ENCODE measurements at regions not wholly inside any gene's neighbourhood (a gene's known extent, or its start where the extent isn't known, plus 50 kb on each side); places are given as distances from the start of the nearest gene placed in this dataset.

DNA sequence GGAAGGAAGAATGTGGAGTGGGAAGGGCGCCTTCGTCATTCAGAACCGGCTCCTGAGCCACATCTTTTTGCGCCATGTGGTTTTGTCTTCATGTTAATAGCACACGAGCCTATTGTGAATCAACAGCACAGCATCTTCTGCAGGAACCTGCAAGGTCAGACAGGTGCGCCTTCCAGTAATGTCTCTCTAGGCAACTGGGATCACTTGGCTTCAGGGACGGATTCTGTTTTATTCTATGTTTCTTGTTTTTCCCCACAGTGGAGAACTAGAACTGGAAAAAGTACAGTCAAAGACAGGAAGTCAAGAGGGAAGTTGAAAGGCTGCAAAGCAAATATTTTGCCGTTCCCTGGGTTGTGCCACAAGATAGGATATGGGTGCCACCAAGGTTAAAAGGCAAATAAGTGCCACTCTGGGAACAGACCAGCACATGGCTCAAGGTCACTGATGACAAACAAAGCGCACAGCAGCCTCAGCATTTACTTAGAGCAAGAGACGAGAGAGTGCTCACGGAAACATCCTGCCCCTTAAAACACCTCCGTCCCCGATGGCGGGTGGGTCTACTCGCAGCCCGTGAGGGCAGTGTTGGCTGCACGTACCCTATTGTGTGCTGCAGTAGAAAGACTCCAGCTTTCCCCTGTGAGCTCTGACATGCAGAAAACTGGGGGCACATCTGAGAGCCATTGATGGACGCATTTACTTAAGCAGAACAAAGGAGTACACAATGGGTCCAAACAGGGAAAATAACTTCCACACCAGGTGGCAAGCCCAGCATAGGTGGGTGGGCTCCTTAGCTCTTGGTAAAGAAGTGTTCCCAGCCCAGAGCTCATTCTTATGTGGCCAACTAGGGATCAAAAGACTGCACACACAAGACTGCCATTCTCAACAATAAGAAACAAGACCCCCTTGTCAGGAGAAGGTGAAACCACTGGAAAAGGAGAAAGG, 107.2 kb upstream of the PARD3B start:
- no peak for TF ChIP-seq ZNF550 (CRISPR knock-in tag; IDR thresholded peaks at IDR 0.05; ENCODE audit: borderline replicate concordance)
- TF ChIP-seq, protein P1, sequence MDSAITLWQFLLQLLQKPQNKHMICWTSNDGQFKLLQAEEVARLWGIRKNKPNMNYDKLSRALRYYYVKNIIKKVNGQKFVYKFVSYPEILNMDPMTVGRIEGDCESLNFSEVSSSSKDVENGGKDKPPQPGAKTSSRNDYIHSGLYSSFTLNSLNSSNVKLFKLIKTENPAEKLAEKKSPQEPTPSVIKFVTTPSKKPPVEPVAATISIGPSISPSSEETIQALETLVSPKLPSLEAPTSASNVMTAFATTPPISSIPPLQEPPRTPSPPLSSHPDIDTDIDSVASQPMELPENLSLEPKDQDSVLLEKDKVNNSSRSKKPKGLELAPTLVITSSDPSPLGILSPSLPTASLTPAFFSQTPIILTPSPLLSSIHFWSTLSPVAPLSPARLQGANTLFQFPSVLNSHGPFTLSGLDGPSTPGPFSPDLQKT (CRISPR knock-in tag; IDR thresholded peaks at IDR 0.05; ENCODE audit: borderline replicate concordance) = no peak
- no peak for TF ChIP-seq CEBPB (IDR thresholded peaks at IDR 0.05; ENCODE audit: borderline replicate concordance, low read depth, low read length)
- no peak for TF ChIP-seq NRL (CRISPR knock-in tag; IDR thresholded peaks at IDR 0.05; ENCODE audit: borderline replicate concordance)
- TF ChIP-seq TCF7L2 (IDR thresholded peaks at IDR 0.05; ENCODE audit: low read depth, low read length) = no peak
- no peak for TF ChIP-seq RFX3 (CRISPR knock-in tag; IDR thresholded peaks at IDR 0.05)
